ENCODE measurements at regions not wholly inside any gene's neighbourhood (a gene's known extent, or its start where the extent isn't known, plus 50 kb on each side); places are given as distances from the start of the nearest gene placed in this dataset.

DNA sequence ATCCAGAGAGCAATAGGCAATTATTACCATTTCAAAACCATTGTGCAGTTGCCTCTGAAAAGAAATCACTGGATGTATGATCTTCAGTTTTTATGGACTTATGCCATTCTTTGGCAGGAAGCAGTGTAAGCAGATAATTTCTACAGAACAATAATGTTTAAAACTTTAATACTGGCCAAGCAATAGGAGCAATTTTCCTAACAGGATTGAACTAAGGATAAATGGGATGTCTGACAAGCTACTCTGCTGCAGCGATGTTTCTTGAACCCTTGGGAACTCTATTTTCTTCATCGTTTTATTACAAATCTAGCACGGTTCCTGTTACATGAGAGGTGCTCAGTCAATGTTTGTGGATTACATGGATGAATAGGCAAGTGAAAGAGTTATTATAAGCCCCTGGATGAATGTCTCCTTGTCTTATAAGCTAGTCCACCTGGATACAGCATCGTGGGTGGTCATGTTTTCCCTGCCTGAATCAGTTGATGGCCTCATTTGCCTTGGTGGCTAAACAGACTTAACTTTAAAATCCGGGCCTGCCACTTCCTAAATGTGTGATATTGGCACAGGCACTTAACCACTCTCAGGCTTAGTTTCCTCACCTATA, 68.2 kb upstream of the MDM1 start:
- TF ChIP-seq, protein P1, sequence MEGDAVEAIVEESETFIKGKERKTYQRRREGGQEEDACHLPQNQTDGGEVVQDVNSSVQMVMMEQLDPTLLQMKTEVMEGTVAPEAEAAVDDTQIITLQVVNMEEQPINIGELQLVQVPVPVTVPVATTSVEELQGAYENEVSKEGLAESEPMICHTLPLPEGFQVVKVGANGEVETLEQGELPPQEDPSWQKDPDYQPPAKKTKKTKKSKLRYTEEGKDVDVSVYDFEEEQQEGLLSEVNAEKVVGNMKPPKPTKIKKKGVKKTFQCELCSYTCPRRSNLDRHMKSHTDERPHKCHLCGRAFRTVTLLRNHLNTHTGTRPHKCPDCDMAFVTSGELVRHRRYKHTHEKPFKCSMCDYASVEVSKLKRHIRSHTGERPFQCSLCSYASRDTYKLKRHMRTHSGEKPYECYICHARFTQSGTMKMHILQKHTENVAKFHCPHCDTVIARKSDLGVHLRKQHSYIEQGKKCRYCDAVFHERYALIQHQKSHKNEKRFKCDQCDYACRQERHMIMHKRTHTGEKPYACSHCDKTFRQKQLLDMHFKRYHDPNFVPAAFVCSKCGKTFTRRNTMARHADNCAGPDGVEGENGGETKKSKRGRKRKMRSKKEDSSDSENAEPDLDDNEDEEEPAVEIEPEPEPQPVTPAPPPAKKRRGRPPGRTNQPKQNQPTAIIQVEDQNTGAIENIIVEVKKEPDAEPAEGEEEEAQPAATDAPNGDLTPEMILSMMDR (IDR thresholded peaks at IDR 0.05; ENCODE audit: insufficient read depth, low read length) = no peak
- TF ChIP-seq, protein P2, sequence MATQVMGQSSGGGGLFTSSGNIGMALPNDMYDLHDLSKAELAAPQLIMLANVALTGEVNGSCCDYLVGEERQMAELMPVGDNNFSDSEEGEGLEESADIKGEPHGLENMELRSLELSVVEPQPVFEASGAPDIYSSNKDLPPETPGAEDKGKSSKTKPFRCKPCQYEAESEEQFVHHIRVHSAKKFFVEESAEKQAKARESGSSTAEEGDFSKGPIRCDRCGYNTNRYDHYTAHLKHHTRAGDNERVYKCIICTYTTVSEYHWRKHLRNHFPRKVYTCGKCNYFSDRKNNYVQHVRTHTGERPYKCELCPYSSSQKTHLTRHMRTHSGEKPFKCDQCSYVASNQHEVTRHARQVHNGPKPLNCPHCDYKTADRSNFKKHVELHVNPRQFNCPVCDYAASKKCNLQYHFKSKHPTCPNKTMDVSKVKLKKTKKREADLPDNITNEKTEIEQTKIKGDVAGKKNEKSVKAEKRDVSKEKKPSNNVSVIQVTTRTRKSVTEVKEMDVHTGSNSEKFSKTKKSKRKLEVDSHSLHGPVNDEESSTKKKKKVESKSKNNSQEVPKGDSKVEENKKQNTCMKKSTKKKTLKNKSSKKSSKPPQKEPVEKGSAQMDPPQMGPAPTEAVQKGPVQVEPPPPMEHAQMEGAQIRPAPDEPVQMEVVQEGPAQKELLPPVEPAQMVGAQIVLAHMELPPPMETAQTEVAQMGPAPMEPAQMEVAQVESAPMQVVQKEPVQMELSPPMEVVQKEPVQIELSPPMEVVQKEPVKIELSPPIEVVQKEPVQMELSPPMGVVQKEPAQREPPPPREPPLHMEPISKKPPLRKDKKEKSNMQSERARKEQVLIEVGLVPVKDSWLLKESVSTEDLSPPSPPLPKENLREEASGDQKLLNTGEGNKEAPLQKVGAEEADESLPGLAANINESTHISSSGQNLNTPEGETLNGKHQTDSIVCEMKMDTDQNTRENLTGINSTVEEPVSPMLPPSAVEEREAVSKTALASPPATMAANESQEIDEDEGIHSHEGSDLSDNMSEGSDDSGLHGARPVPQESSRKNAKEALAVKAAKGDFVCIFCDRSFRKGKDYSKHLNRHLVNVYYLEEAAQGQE (IDR thresholded peaks at IDR 0.05; ENCODE audit: insufficient replicate concordance, low read depth) = no peak
- TF ChIP-seq POLR2AphosphoS5 (IDR thresholded peaks at IDR 0.05; ENCODE audit: low read depth) (no peak), SPI1 (IDR thresholded peaks at IDR 0.05; ENCODE audit: borderline replicate concordance, low read depth) (no peak)
